ENCODE measurements at regions not wholly inside any gene's neighbourhood (a gene's known extent, or its start where the extent isn't known, plus 50 kb on each side); places are given as distances from the start of the nearest gene placed in this dataset.

- H3K27me3 ChIP-seq: no peaks in the 10 kb centered on the region
- intact Hi-C loops (cut with DNase I; ENCODE audit: low total_unique reads): no loop called here
- peaks cover 9 to 16% (median 11%) of the 10 kb centered on the region in 3 donors for H3K36me3 ChIP-seq
- H3K4me1 ChIP-seq: peaks cover 0 to 15% (median 0%) of the 10 kb centered on the region in 4 donors
- H3K9me3 ChIP-seq: no peaks in the 10 kb centered on the region
- no peak overlapping the region for H3K4me3 ChIP-seq
- DNase-seq: no peak
- H3K27ac ChIP-seq: no peak overlapping the region
- TF ChIP-seq CTCF (IDR thresholded peaks at IDR 0.05): no peak
Observed at GRCh38 chr12:24408305-24408704, 458.8 kb upstream of the SOX5 start.

- TF ChIP-seq CTCF (IDR thresholded peaks at IDR 0.05): no peak
- Histone ChIP-seq H3K27ac (no peak overlapping the region), H3K27me3 (no peaks in the 10 kb centered on the region), H3K36me3 (peaks cover 9 to 16% (median 11%) of the 10 kb centered on the region in 3 donors), H3K9me3 (no peaks in the 10 kb centered on the region), H3K4me3 (no peak overlapping the region), H3K4me1 (peaks cover 0 to 15% (median 0%) of the 10 kb centered on the region in 4 donors)
- no peak for DNase-seq
- intact Hi-C loops (cut with DNase I; ENCODE audit: low total_unique reads): no loop called here
Observed at GRCh38 chr12:24407884-24408283, 458.4 kb upstream of the SOX5 start.

GRCh38 chr12:24404086-24404815 is 454.8 kb upstream of the SOX5 start:
- no peak for TF ChIP-seq CTCF (IDR thresholded peaks at IDR 0.05)
- Histone ChIP-seq H3K36me3 (peaks cover 9 to 16% (median 11%) of the 10 kb centered on the region in 3 donors), H3K4me1 (peaks cover 0 to 19% (median 0%) of the 10 kb centered on the region in 4 donors), H3K27me3 (no peaks in the 10 kb centered on the region), H3K27ac (no peak overlapping the region), H3K9me3 (no peaks in the 10 kb centered on the region), H3K4me3 (no peak overlapping the region)
- DNase-seq: no peak
- intact Hi-C loops (cut with DNase I; ENCODE audit: low total_unique reads): no loop called here

GRCh38 chr12:24400533-24400932 is 451.1 kb upstream of the SOX5 start:
- intact Hi-C loops (cut with DNase I; ENCODE audit: low total_unique reads): no loop called here
- no peaks in the 10 kb centered on the region for H3K9me3 ChIP-seq
- no peak overlapping the region for H3K4me3 ChIP-seq
- TF ChIP-seq CTCF (IDR thresholded peaks at IDR 0.05): no peak
- no peak for DNase-seq
- peaks cover 0 to 35% (median 6%) of the 10 kb centered on the region in 4 donors for H3K4me1 ChIP-seq
- H3K27ac ChIP-seq: no peak overlapping the region
- peaks cover 0 to 11% (median 0%) of the 10 kb centered on the region in 3 donors for H3K36me3 ChIP-seq
- H3K27me3 ChIP-seq: no peaks in the 10 kb centered on the region

- Histone ChIP-seq H3K27me3 (no peaks in the 10 kb centered on the region), H3K4me1 (peaks cover 0 to 30% (median 7%) of the 10 kb centered on the region in 4 donors), H3K4me3 (no peak overlapping the region), H3K9me3 (no peaks in the 10 kb centered on the region), H3K36me3 (no peaks in the 10 kb centered on the region), H3K27ac (no peak overlapping the region)
- intact Hi-C loops (cut with DNase I; ENCODE audit: low total_unique reads): no loop called here
- no peak for TF ChIP-seq CTCF (IDR thresholded peaks at IDR 0.05)
- no peak for DNase-seq
Observed at GRCh38 chr12:24398605-24399004, 449.1 kb upstream of the SOX5 start.
